WTC11 (cell line): ENCODE measurements at regions not wholly inside any gene's neighbourhood (a gene's known extent, or its start where the extent isn't known, plus 50 kb on each side); places are given as distances from the start of the nearest gene placed in this dataset.

ENCODE experiments used
- AFF4 ChIP-seq: sonication (generic); formaldehyde crosslinking; IDR thresholded peaks from 2 replicates; pipeline ENCODE4 v1.8.1; 2023; ENCODE audit warnings: mild to moderate bottlenecking, missing genetic modification reagents, borderline replicate concordance
- ARID4B ChIP-seq: sonication (generic); formaldehyde crosslinking; IDR thresholded peaks from 2 replicates; pipeline ENCODE4 v1.8.0; 2023; ENCODE audit warnings: missing genetic modification reagents, mild to moderate bottlenecking, borderline replicate concordance
- ELF4 ChIP-seq: sonication (generic); formaldehyde crosslinking; IDR thresholded peaks from 2 replicates; pipeline ENCODE4 v1.8.1; 2022; ENCODE audit warnings: low read depth, mild to moderate bottlenecking, moderate library complexity, missing genetic modification reagents
- ESRRA ChIP-seq: sonication (generic); formaldehyde crosslinking; IDR thresholded peaks from 2 replicates; pipeline ENCODE4 v1.8.1; 2022; ENCODE audit warnings: mild to moderate bottlenecking, missing genetic modification reagents, borderline replicate concordance
- IRF2 ChIP-seq: sonication (generic); formaldehyde crosslinking; IDR thresholded peaks from 2 replicates; pipeline ENCODE4 v1.8.0; 2022; ENCODE audit warnings: low read depth, missing genetic modification reagents, borderline replicate concordance
- PREB ChIP-seq: sonication (generic); formaldehyde crosslinking; IDR thresholded peaks from 2 replicates; pipeline ENCODE4 v1.8.1; 2022; ENCODE audit warnings: mild to moderate bottlenecking, missing genetic modification reagents, moderate library complexity, borderline replicate concordance
- ZNF317 ChIP-seq: sonication (generic); formaldehyde crosslinking; IDR thresholded peaks from 2 replicates; pipeline ENCODE4 v1.8.1; 2023; ENCODE audit warnings: low read depth, mild to moderate bottlenecking, moderate library complexity, missing genetic modification reagents, borderline replicate concordance
- TF ChIP-seq, protein P1 (sequence below): fragments of 200-600 bp; IDR thresholded peaks from 2 replicates; pipeline ENCODE4 v1.8.0; 2022; ENCODE audit warnings: antibody characterized with exemption
- TF ChIP-seq, protein P2 (sequence below): sonication (generic); formaldehyde crosslinking; IDR thresholded peaks from 2 replicates; pipeline ENCODE4 v1.8.1; 2022; ENCODE audit warnings: low read depth, mild to moderate bottlenecking, moderate library complexity, missing genetic modification reagents, borderline replicate concordance

- TF ChIP-seq AFF4 (CRISPR knock-in tag) (no peak), ARID4B (CRISPR knock-in tag) (no peak), IRF2 (CRISPR knock-in tag) (no peak), ESRRA (CRISPR knock-in tag) (no peak), ELF4 (CRISPR knock-in tag) (no peak), PREB (CRISPR knock-in tag) (no peak), ZNF317 (CRISPR knock-in tag) (no peak)
- TF ChIP-seq, protein P1, sequence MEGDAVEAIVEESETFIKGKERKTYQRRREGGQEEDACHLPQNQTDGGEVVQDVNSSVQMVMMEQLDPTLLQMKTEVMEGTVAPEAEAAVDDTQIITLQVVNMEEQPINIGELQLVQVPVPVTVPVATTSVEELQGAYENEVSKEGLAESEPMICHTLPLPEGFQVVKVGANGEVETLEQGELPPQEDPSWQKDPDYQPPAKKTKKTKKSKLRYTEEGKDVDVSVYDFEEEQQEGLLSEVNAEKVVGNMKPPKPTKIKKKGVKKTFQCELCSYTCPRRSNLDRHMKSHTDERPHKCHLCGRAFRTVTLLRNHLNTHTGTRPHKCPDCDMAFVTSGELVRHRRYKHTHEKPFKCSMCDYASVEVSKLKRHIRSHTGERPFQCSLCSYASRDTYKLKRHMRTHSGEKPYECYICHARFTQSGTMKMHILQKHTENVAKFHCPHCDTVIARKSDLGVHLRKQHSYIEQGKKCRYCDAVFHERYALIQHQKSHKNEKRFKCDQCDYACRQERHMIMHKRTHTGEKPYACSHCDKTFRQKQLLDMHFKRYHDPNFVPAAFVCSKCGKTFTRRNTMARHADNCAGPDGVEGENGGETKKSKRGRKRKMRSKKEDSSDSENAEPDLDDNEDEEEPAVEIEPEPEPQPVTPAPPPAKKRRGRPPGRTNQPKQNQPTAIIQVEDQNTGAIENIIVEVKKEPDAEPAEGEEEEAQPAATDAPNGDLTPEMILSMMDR: no peak
- TF ChIP-seq, protein P2, sequence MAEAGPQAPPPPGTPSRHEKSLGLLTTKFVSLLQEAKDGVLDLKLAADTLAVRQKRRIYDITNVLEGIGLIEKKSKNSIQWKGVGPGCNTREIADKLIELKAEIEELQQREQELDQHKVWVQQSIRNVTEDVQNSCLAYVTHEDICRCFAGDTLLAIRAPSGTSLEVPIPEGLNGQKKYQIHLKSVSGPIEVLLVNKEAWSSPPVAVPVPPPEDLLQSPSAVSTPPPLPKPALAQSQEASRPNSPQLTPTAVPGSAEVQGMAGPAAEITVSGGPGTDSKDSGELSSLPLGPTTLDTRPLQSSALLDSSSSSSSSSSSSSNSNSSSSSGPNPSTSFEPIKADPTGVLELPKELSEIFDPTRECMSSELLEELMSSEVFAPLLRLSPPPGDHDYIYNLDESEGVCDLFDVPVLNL (CRISPR knock-in tag): no peak
These were observed 65.6 kb upstream of the SEC61G start for GRCh38 chr7:54824655-54825054.
